ENCODE measurements at regions not wholly inside any gene's neighbourhood (a gene's known extent, or its start where the extent isn't known, plus 50 kb on each side); places are given as distances from the start of the nearest gene placed in this dataset.

DNA sequence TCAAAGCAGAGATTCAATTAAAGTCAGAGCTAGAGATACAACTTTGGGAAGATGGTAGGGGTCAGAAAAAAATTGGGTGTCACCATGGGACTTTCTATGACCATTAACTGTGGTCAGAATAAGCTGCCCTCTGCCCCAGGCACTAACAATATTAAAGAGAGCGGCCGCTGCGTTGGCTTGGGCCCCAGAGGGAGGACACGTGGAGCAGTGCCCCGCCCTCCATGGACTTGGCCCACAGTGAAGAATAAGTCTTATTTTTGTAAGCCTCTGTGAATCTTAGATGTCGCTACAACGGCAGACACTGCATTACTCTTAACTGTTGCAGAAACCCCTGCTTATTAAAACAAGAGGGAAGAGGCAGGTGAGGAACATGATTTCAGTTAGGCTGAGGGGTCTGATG lies 172.7 kb downstream of the UQCRFS1 start:
- TF ChIP-seq MAX (IDR thresholded peaks at IDR 0.05), result no peak
- TF ChIP-seq RAD21 (IDR thresholded peaks at IDR 0.05; ENCODE audit: low read depth), result no peak
- no peak for TF ChIP-seq YY1 (IDR thresholded peaks at IDR 0.05; ENCODE audit: low read depth)
- no peak for TF ChIP-seq TCF12 (IDR thresholded peaks at IDR 0.05; ENCODE audit: low read depth)
- TF ChIP-seq REST (IDR thresholded peaks at IDR 0.05; ENCODE audit: low read depth), result no peak
- TF ChIP-seq CEBPB (IDR thresholded peaks at IDR 0.05), result no peak
- TF ChIP-seq CREB1 (IDR thresholded peaks at IDR 0.05; ENCODE audit: low read depth), result no peak
- TF ChIP-seq EGR1 (IDR thresholded peaks at IDR 0.05), result no peak
- no peak for TF ChIP-seq USF1 (IDR thresholded peaks at IDR 0.05)
- TF ChIP-seq ZBTB7A (IDR thresholded peaks at IDR 0.05; ENCODE audit: low read depth), result no peak
- TF ChIP-seq FOXM1 (IDR thresholded peaks at IDR 0.05; ENCODE audit: borderline replicate concordance, low read depth), result no peak
- TF ChIP-seq TEAD4 (IDR thresholded peaks at IDR 0.05), result no peak
- no peak for TF ChIP-seq TAF1 (IDR thresholded peaks at IDR 0.05; ENCODE audit: low read depth)
- TF ChIP-seq NFIC (IDR thresholded peaks at IDR 0.05), result no peak
- no peak for TF ChIP-seq EP300 (IDR thresholded peaks at IDR 0.05; ENCODE audit: borderline replicate concordance)

- TF ChIP-seq TAF1 (IDR thresholded peaks at IDR 0.05; ENCODE audit: low read depth) (no peak), FOXM1 (IDR thresholded peaks at IDR 0.05; ENCODE audit: borderline replicate concordance, low read depth) (no peak)
These were observed 181.7 kb downstream of the UQCRFS1 start for GRCh38 chr19:29031216-29031615.

DNA sequence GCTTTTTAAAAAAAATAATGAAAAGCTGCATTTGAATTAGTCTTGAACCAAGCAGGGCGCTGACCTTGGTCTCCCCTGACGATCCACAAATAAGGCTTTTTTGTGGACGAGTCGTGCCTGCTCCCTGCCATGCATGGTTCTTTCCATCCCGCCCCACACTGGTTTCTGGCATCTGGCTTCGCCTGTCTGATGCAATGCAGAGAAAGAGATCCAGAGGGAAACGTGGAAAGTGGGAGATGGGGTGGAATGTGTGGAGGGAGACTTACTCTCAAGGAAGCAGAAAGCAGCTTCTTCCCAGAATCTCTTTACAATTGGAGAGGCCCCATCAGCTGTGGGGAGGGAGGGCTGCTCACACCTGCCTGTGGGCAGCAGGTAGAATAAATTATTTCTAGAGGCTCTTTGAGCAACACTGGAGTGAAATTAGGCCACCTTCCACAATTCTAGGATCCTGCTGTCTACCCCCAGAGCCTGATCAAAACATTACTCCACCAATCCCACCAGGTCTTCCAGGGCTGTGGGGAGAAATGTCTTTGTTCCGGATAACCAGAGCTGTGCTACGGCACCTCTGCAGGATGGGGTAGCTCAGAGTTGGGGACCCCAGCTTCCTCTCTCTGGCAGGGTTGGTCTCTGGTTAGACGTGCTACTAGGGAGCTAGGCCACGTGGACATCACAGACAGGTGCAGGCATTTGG lies 183.5 kb downstream of the UQCRFS1 start:
- TF ChIP-seq FOXM1 (IDR thresholded peaks at IDR 0.05; ENCODE audit: borderline replicate concordance, low read depth) (no peak), EP300 (IDR thresholded peaks at IDR 0.05; ENCODE audit: borderline replicate concordance) (no peak), REST (IDR thresholded peaks at IDR 0.05; ENCODE audit: low read depth) (no peak), YY1 (IDR thresholded peaks at IDR 0.05; ENCODE audit: low read depth) (no peak), TEAD4 (IDR thresholded peaks at IDR 0.05) (no peak), NFIC (IDR thresholded peaks at IDR 0.05) (no peak), CEBPB (IDR thresholded peaks at IDR 0.05) (no peak), USF1 (IDR thresholded peaks at IDR 0.05) (no peak), ZBTB7A (IDR thresholded peaks at IDR 0.05; ENCODE audit: low read depth) (no peak), RAD21 (IDR thresholded peaks at IDR 0.05; ENCODE audit: low read depth) (no peak), EGR1 (IDR thresholded peaks at IDR 0.05) (no peak), TCF12 (IDR thresholded peaks at IDR 0.05; ENCODE audit: low read depth) (no peak), TAF1 (IDR thresholded peaks at IDR 0.05; ENCODE audit: low read depth) (no peak), CREB1 (IDR thresholded peaks at IDR 0.05; ENCODE audit: low read depth) (no peak), MAX (IDR thresholded peaks at IDR 0.05) (no peak)

- TF ChIP-seq EP300 (IDR thresholded peaks at IDR 0.05; ENCODE audit: borderline replicate concordance) (no peak), NFIC (IDR thresholded peaks at IDR 0.05) (no peak), MAX (IDR thresholded peaks at IDR 0.05) (no peak), FOXM1 (IDR thresholded peaks at IDR 0.05; ENCODE audit: borderline replicate concordance, low read depth) (no peak), RAD21 (IDR thresholded peaks at IDR 0.05; ENCODE audit: low read depth) (no peak), CEBPB (IDR thresholded peaks at IDR 0.05) (no peak), YY1 (IDR thresholded peaks at IDR 0.05; ENCODE audit: low read depth) (no peak), TEAD4 (IDR thresholded peaks at IDR 0.05) (no peak), CREB1 (IDR thresholded peaks at IDR 0.05; ENCODE audit: low read depth) (no peak)
These were observed 190.4 kb downstream of the UQCRFS1 start for GRCh38 chr19:29022599-29022998.

DNA sequence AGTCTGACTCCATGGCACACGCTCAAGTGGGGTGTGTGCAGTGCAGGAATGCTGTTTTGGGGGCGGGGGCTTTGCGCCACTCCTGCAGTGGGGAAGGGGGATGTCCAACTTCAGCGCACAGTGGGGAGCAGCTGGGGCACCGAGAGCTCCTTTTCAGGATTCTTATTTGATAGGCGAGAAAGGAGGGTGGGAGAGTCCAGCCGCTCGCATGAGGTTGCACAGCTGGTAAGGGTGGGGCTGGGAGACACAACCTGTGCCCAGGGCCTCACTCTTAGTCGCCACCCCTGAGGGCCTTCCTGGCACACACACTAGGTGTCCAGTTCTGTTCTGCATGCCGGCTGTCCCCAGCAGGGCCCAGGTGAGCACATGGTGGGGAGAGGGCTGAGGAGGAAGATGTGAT lies 190.8 kb downstream of the UQCRFS1 start:
- TF ChIP-seq USF1 (IDR thresholded peaks at IDR 0.05), result no peak
- no peak for TF ChIP-seq EGR1 (IDR thresholded peaks at IDR 0.05)
- no peak for TF ChIP-seq REST (IDR thresholded peaks at IDR 0.05; ENCODE audit: low read depth)
- TF ChIP-seq TAF1 (IDR thresholded peaks at IDR 0.05; ENCODE audit: low read depth), result no peak
- no peak for TF ChIP-seq MAX (IDR thresholded peaks at IDR 0.05)
- no peak for TF ChIP-seq TCF12 (IDR thresholded peaks at IDR 0.05; ENCODE audit: low read depth)
- TF ChIP-seq CEBPB (IDR thresholded peaks at IDR 0.05), result no peak
- no peak for TF ChIP-seq CREB1 (IDR thresholded peaks at IDR 0.05; ENCODE audit: low read depth)
- TF ChIP-seq TEAD4 (IDR thresholded peaks at IDR 0.05), result no peak
- no peak for TF ChIP-seq ZBTB7A (IDR thresholded peaks at IDR 0.05; ENCODE audit: low read depth)
- no peak for TF ChIP-seq YY1 (IDR thresholded peaks at IDR 0.05; ENCODE audit: low read depth)
- TF ChIP-seq EP300 (IDR thresholded peaks at IDR 0.05; ENCODE audit: borderline replicate concordance), result no peak
- no peak for TF ChIP-seq RAD21 (IDR thresholded peaks at IDR 0.05; ENCODE audit: low read depth)
- TF ChIP-seq FOXM1 (IDR thresholded peaks at IDR 0.05; ENCODE audit: borderline replicate concordance, low read depth), result no peak
- TF ChIP-seq NFIC (IDR thresholded peaks at IDR 0.05), result no peak

All from Ishikawa (cell line).